ENCODE measurements at regions not wholly inside any gene's neighbourhood (a gene's known extent, or its start where the extent isn't known, plus 50 kb on each side); places are given as distances from the start of the nearest gene placed in this dataset.

GRCh38 chr6:54771968-54772367 lies 74.6 kb upstream of the FAM83B start:
- intact Hi-C loops (cut with DNase I), result no loop called here
- Histone ChIP-seq H3K27ac (no peak overlapping the region), H3K36me3 (no peaks in the 10 kb centered on the region), H3K9me3 (no peaks in the 10 kb centered on the region), H3K4me1 (no peaks in the 10 kb centered on the region), H3K4me3 (no peak overlapping the region), H3K27me3 (no peaks in the 10 kb centered on the region)
- DNase-seq (ENCODE audit: extremely low spot score in 2 of 2), result no peak
- no peak for TF ChIP-seq POLR2AphosphoS5 (IDR thresholded peaks at IDR 0.05; ENCODE audit: insufficient read depth in 1 of 2, low read depth in 1 of 2)
- TF ChIP-seq CTCF (IDR thresholded peaks at IDR 0.05), result no peak
- TF ChIP-seq POLR2A (IDR thresholded peaks at IDR 0.05), result no peak

GRCh38 chr6:54772610-54773009 lies 74.0 kb upstream of the FAM83B start:
- DNase-seq (ENCODE audit: extremely low spot score in 2 of 2), result no peak
- H3K4me1 ChIP-seq, result no peaks in the 10 kb centered on the region
- H3K27me3 ChIP-seq, result no peaks in the 10 kb centered on the region
- H3K4me3 ChIP-seq, result no peak overlapping the region
- intact Hi-C loops (cut with DNase I), result no loop called here
- no peak overlapping the region for H3K27ac ChIP-seq
- no peaks in the 10 kb centered on the region for H3K36me3 ChIP-seq
- TF ChIP-seq POLR2A (IDR thresholded peaks at IDR 0.05), result no peak
- TF ChIP-seq CTCF (IDR thresholded peaks at IDR 0.05), result no peak
- TF ChIP-seq POLR2AphosphoS5 (IDR thresholded peaks at IDR 0.05; ENCODE audit: insufficient read depth in 1 of 2, low read depth in 1 of 2), result no peak
- no peaks in the 10 kb centered on the region for H3K9me3 ChIP-seq

GRCh38 chr6:54775576-54775975 lies 71.0 kb upstream of the FAM83B start:
- Histone ChIP-seq H3K4me1 (no peaks in the 10 kb centered on the region), H3K27ac (no peak overlapping the region), H3K4me3 (no peak overlapping the region), H3K36me3 (no peaks in the 10 kb centered on the region), H3K27me3 (no peaks in the 10 kb centered on the region), H3K9me3 (no peaks in the 10 kb centered on the region)
- no peak for DNase-seq (ENCODE audit: extremely low spot score in 2 of 2)
- intact Hi-C loops (cut with DNase I), result no loop called here
- TF ChIP-seq POLR2A (IDR thresholded peaks at IDR 0.05) (no peak), POLR2AphosphoS5 (IDR thresholded peaks at IDR 0.05; ENCODE audit: insufficient read depth in 1 of 2, low read depth in 1 of 2) (no peak), CTCF (IDR thresholded peaks at IDR 0.05) (no peak)

- Histone ChIP-seq H3K36me3 (no peaks in the 10 kb centered on the region), H3K9me3 (no peaks in the 10 kb centered on the region), H3K27me3 (no peaks in the 10 kb centered on the region), H3K4me1 (no peaks in the 10 kb centered on the region), H3K4me3 (no peak overlapping the region), H3K27ac (no peak overlapping the region)
- DNase-seq (ENCODE audit: extremely low spot score in 2 of 2), result no peak
- TF ChIP-seq POLR2AphosphoS5 (IDR thresholded peaks at IDR 0.05; ENCODE audit: insufficient read depth in 1 of 2, low read depth in 1 of 2) (no peak), CTCF (IDR thresholded peaks at IDR 0.05) (no peak), POLR2A (IDR thresholded peaks at IDR 0.05) (no peak)
- intact Hi-C loops (cut with DNase I), result no loop called here
Observed at GRCh38 chr6:54776891-54777290, 69.7 kb upstream of the FAM83B start.

GRCh38 chr6:54778731-54779130 lies 67.8 kb upstream of the FAM83B start:
- TF ChIP-seq POLR2AphosphoS5 (IDR thresholded peaks at IDR 0.05; ENCODE audit: insufficient read depth in 1 of 2, low read depth in 1 of 2) (no peak), CTCF (IDR thresholded peaks at IDR 0.05) (no peak)
- H3K27me3 ChIP-seq, result no peaks in the 10 kb centered on the region
- DNase-seq (ENCODE audit: extremely low spot score in 2 of 2), result no peak
- intact Hi-C loops (cut with DNase I), result no loop called here
- no peaks in the 10 kb centered on the region for H3K36me3 ChIP-seq
- no peaks in the 10 kb centered on the region for H3K4me1 ChIP-seq
- no peak overlapping the region for H3K4me3 ChIP-seq
- no peaks in the 10 kb centered on the region for H3K9me3 ChIP-seq
- no peak overlapping the region for H3K27ac ChIP-seq

Data from vagina (tissue), 2 donors.